SU-DHL-6 (cell line): ENCODE measurements at regions not wholly inside any gene's neighbourhood (a gene's known extent, or its start where the extent isn't known, plus 50 kb on each side); places are given as distances from the start of the nearest gene placed in this dataset.

ENCODE experiments used
- EZH2phosphoT487 ChIP-seq: fragments of 200-600 bp; sonication (generic), shearing (Covaris generic); conservative IDR thresholded peaks from 2 replicates; pipeline ENCODE4 v1.6.1; 2018; ENCODE audit warnings: mild to moderate bottlenecking, antibody characterized with exemption, low read length, moderate library complexity, mixed read lengths
- TF ChIP-seq, protein P1 (sequence below): fragments of 200-600 bp; sonication (generic); IDR thresholded peaks from one replicate; pipeline ENCODE4 v1.5.1; 2017; ENCODE audit warnings: antibody characterized with exemption, mild to moderate bottlenecking, low read length, moderate library complexity; ENCODE audit not compliant: insufficient read depth, poor library complexity, severe bottlenecking

DNA sequence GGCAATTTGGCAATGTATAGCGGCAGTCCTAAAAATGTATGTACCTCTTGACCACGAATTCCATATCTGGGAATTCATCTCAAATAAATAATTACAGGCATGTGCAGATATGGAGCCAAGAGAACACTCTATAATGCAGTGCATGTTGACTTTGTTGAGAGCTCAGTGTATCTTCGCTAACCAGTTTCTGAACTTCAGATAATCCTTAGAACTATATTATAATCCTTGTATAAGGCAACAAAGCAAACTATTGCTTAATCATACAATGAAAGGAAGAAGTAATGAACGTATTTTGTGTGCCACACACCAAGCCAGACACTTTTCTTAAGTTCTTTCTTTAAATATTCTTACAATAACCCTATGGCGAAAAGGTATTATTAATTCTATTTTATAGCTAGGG, 168.5 kb downstream of the SMIM20 start:
- TF ChIP-seq EZH2phosphoT487 = no peak
- TF ChIP-seq, protein P1, sequence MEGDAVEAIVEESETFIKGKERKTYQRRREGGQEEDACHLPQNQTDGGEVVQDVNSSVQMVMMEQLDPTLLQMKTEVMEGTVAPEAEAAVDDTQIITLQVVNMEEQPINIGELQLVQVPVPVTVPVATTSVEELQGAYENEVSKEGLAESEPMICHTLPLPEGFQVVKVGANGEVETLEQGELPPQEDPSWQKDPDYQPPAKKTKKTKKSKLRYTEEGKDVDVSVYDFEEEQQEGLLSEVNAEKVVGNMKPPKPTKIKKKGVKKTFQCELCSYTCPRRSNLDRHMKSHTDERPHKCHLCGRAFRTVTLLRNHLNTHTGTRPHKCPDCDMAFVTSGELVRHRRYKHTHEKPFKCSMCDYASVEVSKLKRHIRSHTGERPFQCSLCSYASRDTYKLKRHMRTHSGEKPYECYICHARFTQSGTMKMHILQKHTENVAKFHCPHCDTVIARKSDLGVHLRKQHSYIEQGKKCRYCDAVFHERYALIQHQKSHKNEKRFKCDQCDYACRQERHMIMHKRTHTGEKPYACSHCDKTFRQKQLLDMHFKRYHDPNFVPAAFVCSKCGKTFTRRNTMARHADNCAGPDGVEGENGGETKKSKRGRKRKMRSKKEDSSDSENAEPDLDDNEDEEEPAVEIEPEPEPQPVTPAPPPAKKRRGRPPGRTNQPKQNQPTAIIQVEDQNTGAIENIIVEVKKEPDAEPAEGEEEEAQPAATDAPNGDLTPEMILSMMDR = no peak
